Prostate gland (tissue), 2 donors: ENCODE measurements at regions not wholly inside any gene's neighbourhood (a gene's known extent, or its start where the extent isn't known, plus 50 kb on each side); places are given as distances from the start of the nearest gene placed in this dataset.

ENCODE experiments used
- POLR2A ChIP-seq: fragments of 450-650 bp; IDR thresholded peaks from one replicate; pipeline ENCODE4 v1.6.1; 2016; ENCODE audit warnings: antibody characterized with exemption, mild to moderate bottlenecking
- POLR2AphosphoS5 ChIP-seq: sonication (generic); formaldehyde crosslinking; IDR thresholded peaks from one replicate; pipeline ENCODE4 v1.6.1; 2017; ENCODE audit warnings: antibody characterized with exemption
- TF ChIP-seq, protein P1 (sequence below), 4 experiments: fragments of 200-600 bp in 2 of 4; fragments of 450-650 bp in 2 of 4; sonication (generic) in 2 of 4; IDR thresholded peaks; 1 replicate in 3 of 4; 2 replicates in 1 of 4; pipeline ENCODE4 v1.5.1; 2016 to 2019; ENCODE audit warnings: antibody characterized with exemption in 4 of 4, mild to moderate bottlenecking in 2 of 4, moderate library complexity in 2 of 4

DNA sequence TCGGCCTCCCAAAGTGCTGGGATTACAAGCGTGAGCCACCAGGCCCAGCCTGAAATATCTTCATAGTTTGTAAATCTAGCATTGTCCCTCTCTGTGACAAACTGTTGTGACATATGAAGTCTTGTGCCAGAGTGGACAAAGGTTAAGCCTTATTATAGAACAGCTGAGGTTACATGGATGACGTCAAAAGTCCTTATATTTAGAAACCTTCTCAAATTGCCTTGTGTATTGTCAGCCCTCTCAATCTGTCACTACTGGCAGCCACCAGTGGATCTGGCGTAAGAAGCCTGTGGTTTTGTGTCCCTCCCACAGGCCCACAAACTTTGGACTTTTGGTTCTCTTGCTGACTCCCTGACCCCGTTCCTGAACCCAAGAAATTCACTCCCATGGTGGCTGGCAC, 79.4 kb upstream of the CCDC112 start:
- TF ChIP-seq POLR2A (no peak), POLR2AphosphoS5 (no peak)
- TF ChIP-seq, protein P1, sequence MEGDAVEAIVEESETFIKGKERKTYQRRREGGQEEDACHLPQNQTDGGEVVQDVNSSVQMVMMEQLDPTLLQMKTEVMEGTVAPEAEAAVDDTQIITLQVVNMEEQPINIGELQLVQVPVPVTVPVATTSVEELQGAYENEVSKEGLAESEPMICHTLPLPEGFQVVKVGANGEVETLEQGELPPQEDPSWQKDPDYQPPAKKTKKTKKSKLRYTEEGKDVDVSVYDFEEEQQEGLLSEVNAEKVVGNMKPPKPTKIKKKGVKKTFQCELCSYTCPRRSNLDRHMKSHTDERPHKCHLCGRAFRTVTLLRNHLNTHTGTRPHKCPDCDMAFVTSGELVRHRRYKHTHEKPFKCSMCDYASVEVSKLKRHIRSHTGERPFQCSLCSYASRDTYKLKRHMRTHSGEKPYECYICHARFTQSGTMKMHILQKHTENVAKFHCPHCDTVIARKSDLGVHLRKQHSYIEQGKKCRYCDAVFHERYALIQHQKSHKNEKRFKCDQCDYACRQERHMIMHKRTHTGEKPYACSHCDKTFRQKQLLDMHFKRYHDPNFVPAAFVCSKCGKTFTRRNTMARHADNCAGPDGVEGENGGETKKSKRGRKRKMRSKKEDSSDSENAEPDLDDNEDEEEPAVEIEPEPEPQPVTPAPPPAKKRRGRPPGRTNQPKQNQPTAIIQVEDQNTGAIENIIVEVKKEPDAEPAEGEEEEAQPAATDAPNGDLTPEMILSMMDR (IDR thresholded peaks at IDR 0.05), result no peak
